Cardiac fibroblast (primary cell): ENCODE measurements at regions not wholly inside any gene's neighbourhood (a gene's known extent, or its start where the extent isn't known, plus 50 kb on each side); places are given as distances from the start of the nearest gene placed in this dataset.

Source experiments
- DNase-seq, 2 donors: peaks; one replicate each; pipeline versions ENCODE4 v3.0.0 to v3.0.0-alpha.2; 2010; ENCODE audit warnings: low read depth in 2 of 2
- H3K4me3 ChIP-seq, 2 donors: replicated peaks in 1 of 2; 1 replicate in 1 of 2; 2 replicates in 1 of 2; pipeline ENCODE4 v1.5.1; 2011; ENCODE audit warnings: low read depth in 2 of 2, low read length in 2 of 2, mild to moderate bottlenecking in 2 of 2, moderate library complexity in 1 of 2
- CTCF ChIP-seq: IDR thresholded peaks from one replicate; pipeline ENCODE4 v1.5.1; 2011; ENCODE audit warnings: low read depth, mild to moderate bottlenecking, low read length, inconsistent platforms

- TF ChIP-seq CTCF = no peak
- DNase-seq = no peak
- no peak overlapping the region for H3K4me3 ChIP-seq
These were observed 52.1 kb upstream of the HTATIP2 start for GRCh38 chr11:20311444-20311843.

DNA sequence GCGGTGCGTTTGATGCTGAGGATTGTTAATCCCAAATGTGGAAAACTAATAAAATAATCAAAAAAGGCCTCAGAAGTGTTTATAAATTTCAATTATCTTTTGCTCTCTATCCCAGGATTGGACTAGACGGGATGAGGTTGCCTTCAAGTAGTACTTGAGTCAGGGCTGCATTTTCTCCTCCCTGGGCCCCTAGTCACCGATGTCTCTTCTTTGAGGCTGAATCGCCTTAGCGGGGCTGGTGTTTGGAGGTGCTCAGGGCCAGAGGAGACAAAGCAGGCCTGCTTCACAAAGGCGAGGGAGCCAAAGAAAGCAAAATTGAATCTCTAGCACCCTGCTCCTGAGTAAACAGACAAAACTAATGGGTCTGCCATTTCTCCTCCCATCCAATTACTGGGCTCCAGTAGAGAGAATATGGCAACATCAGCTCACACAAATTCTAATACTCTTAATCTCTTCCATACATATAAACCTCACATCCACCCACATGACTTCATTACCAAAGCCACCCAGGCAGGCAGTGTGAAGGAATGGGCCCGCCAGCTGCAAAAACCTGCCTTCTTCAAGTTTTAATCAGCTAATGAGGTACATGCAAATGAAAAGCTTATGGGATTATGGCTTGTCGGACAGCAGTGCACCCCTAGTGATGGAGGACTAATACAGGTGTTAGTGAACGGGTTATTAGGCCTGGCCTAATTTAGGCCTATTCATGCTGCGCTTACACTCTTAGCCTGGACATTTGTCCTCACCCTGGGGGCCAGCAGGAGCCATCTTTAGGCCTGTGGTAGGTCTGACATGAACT is 52.7 kb upstream of the HTATIP2 start:
- no peak overlapping the region for H3K4me3 ChIP-seq
- no peak for TF ChIP-seq CTCF
- no peak for DNase-seq

DNA sequence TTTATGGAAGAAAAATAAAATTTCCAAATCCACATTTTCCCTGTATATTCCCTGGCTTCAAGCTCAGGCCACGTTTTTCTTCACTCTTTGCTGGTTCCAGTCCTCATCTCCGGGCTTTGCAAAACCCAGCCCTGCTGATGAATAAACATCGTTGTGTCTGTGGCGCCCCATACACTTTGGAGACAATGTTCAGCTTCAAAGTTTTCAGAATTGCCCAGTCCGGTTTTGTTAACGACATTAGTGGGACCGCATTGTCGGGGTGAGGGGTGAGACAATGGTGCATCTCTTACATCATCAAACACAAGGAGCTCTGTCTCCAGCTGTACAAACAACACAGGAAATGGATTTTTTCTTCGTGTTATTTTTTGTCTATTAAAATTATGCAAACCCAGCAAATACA is 53.4 kb upstream of the HTATIP2 start:
- TF ChIP-seq CTCF = no peak
- peak in 1 of 2 donors; percentile 19 for DNase-seq
- no peak overlapping the region for H3K4me3 ChIP-seq

GRCh38 chr11:20309231-20310025 is 54.1 kb upstream of the HTATIP2 start:
- TF ChIP-seq CTCF = no peak
- no peak overlapping the region for H3K4me3 ChIP-seq
- no peak for DNase-seq

DNA sequence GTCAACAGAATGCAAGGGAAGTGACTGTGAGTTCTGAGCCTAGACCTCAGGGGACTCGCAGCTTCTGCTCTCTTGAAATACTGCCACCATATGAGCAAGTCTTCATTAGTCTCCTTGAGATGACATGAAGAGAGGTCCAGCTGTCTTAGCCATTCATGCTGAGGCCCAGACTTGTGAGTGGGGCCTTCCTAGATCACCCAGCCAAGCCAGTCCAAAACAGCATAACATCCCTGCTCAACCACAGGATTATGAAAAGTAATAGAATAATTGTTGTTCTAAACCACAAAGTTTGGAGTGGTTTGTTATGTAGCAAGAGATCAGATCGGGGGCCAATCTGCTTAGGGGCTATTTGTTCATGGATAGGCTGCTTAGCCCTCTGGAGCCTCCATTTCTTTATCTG is 54.9 kb upstream of the HTATIP2 start:
- DNase-seq = no peak
- H3K4me3 ChIP-seq = no peak overlapping the region

DNA sequence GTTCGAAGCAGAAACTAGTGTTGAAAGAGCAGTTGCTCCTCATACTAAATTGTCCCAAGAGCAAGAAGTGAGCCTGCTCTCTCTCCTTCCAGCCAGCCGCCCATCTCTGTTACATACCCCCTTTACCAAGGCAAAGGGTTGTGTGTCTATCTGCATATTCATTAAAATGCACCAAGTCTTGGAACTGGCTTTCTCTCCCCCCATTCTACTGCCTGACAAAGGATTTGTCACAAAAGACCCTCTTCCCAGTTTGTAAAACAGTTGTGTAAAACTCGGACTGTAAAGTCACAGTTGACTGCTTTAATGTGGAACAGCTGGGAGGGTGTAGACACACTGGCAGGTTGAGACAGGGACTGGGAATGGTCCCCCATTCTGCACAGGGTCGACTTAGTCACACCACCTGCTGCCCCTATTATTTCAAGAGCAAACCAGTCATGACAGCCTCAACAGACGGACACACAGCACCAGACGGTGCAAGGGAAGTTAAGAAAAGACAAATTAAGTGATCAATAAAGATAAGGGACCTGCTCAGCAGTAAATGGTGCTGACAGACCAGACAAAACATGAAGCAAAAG is 60.0 kb upstream of the HTATIP2 start:
- TF ChIP-seq CTCF = no peak
- H3K4me3 ChIP-seq = no peak overlapping the region
- DNase-seq = no peak

More for the DNA sequence above, 54.9 kb upstream of the HTATIP2 start:
- TF ChIP-seq CTCF = no peak
